Panc1 (cell line): ENCODE measurements at regions not wholly inside any gene's neighbourhood (a gene's known extent, or its start where the extent isn't known, plus 50 kb on each side); places are given as distances from the start of the nearest gene placed in this dataset.

Experiments used
- CTCF ChIP-seq: fragments of 450-650 bp; IDR thresholded peaks from 2 replicates; pipeline ENCODE4 v1.5.1; 2017; ENCODE audit warnings: mild to moderate bottlenecking
- POLR2AphosphoS5 ChIP-seq: IDR thresholded peaks from 2 replicates; pipeline ENCODE4 v1.6.1; 2012; ENCODE audit warnings: mild to moderate bottlenecking, low read depth, low read length, moderate library complexity
- REST ChIP-seq, 2 experiments: IDR thresholded peaks; 2 replicates each; pipeline ENCODE4 v1.6.1; 2011 to 2012; ENCODE audit warnings: low read depth in 2 of 2, control low read depth in 1 of 2, low read length in 1 of 2, mild to moderate bottlenecking in 1 of 2, moderate library complexity in 1 of 2; ENCODE audit not compliant: insufficient read depth in 1 of 2
- SIN3A ChIP-seq: IDR thresholded peaks from 2 replicates; pipeline ENCODE4 v1.6.1; 2012; ENCODE audit warnings: low read depth, mild to moderate bottlenecking, low read length, moderate library complexity, borderline replicate concordance; ENCODE audit not compliant: insufficient read depth
- TCF7L2 ChIP-seq: IDR thresholded peaks from 2 replicates; pipeline ENCODE4 v1.6.1; 2011; ENCODE audit warnings: mild to moderate bottlenecking, low read depth, low read length, inconsistent platforms

- no peak for TF ChIP-seq CTCF
- no peak for TF ChIP-seq REST (IDR thresholded peaks at IDR 0.05; ENCODE audit: insufficient read depth in 1 of 2, low read depth in 2 of 2, low read length in 1 of 2)
- no peak for TF ChIP-seq POLR2AphosphoS5
- no peak for TF ChIP-seq SIN3A
- no peak for TF ChIP-seq TCF7L2
These were observed 534.5 kb upstream of the CLINT1 start for GRCh38 chr5:158393457-158393856.
